Cardiac fibroblast (primary cell): ENCODE measurements at regions not wholly inside any gene's neighbourhood (a gene's known extent, or its start where the extent isn't known, plus 50 kb on each side); places are given as distances from the start of the nearest gene placed in this dataset.

Experiments
- DNase-seq, 2 donors: peaks; one replicate each; pipeline versions ENCODE4 v3.0.0 to v3.0.0-alpha.2; 2010; ENCODE audit warnings: low read depth in 2 of 2
- H3K4me3 ChIP-seq, 2 donors: replicated peaks in 1 of 2; 1 replicate in 1 of 2; 2 replicates in 1 of 2; pipeline ENCODE4 v1.5.1; 2011; ENCODE audit warnings: low read depth in 2 of 2, low read length in 2 of 2, mild to moderate bottlenecking in 2 of 2, moderate library complexity in 1 of 2
- TF ChIP-seq, protein P1 (sequence below): IDR thresholded peaks from one replicate; pipeline ENCODE4 v1.5.1; 2011; ENCODE audit warnings: low read depth, mild to moderate bottlenecking, low read length, inconsistent platforms

DNA sequence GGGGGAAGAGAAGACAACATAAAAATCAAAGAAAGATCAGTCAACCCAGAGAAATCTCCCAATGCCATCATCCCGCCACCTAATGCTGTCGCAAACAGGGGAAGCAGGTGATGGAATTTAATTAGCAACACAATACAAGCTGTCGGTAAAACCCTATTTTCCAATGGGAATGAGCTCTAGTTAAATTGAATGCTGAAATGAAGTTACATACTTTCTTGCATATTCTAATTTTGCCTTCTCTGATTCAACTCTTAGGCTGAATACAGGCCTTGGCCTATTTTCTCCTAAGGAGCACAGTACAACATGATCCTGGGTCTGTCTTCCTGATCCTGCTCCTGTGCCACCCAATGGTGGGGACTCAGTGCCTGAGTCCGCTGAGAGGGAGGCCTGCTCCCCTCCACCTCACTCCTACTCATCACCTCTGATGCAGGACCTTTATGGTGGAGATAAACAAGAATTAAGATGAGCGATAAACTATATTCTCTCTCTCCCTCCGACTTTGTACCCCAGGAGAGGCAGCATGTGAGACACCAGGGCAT lies 238.8 kb downstream of the GXYLT1 start:
- no peak overlapping the region for H3K4me3 ChIP-seq
- TF ChIP-seq, protein P1, sequence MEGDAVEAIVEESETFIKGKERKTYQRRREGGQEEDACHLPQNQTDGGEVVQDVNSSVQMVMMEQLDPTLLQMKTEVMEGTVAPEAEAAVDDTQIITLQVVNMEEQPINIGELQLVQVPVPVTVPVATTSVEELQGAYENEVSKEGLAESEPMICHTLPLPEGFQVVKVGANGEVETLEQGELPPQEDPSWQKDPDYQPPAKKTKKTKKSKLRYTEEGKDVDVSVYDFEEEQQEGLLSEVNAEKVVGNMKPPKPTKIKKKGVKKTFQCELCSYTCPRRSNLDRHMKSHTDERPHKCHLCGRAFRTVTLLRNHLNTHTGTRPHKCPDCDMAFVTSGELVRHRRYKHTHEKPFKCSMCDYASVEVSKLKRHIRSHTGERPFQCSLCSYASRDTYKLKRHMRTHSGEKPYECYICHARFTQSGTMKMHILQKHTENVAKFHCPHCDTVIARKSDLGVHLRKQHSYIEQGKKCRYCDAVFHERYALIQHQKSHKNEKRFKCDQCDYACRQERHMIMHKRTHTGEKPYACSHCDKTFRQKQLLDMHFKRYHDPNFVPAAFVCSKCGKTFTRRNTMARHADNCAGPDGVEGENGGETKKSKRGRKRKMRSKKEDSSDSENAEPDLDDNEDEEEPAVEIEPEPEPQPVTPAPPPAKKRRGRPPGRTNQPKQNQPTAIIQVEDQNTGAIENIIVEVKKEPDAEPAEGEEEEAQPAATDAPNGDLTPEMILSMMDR: no peak
- DNase-seq: no peak

DNA sequence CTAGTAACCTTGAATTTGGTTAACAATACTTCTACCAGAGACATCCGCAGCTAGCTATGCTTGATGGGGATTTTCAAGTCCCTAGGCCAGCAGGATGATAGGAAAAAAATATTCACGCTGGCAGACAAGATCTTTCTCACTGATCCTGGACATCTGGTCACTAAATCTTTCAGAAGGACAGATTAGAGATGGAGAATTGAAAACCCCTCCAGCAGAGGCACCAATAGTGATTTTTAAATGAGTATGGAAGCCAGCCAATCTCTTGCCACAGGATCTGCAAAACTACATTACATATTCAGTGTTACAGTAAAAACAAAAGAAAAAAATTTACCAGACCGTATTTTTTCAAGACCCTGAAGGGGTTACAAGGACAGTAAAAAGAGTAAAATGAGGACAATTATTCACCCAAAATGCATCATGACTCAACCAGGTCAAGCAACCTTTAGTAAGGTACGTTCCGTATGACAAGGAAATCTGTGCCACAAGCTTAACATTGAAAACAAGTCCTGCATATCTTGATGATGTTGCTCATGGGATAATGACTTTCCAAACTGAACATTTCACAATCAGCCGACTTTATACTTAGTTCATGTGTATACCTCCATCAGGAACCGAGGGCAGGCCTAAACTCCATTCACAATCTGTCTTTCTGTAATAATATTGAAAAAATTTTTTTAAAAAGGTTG lies 239.5 kb downstream of the GXYLT1 start:
- no peak for DNase-seq
- no peak overlapping the region for H3K4me3 ChIP-seq
- TF ChIP-seq, protein P1: no peak

DNA sequence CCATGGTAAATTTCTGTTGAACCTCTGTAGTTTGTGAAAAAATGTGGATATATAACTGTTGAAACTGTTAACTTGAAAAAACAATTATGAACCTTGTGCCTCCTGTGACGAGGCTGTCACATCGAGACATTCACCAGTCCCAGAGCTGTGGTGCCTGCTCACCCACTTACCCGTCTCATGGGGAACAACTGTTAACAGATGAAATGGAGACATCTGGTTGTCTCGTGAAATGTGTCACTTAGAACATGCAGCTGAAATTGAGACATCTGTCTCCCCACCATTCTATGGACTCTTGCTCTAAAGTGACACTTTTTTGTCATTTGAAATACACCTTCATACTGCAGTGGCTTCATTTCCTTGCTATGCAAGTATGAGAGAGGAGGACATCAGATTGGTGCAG lies 240.6 kb downstream of the GXYLT1 start:
- no peak overlapping the region for H3K4me3 ChIP-seq
- no peak for DNase-seq
- TF ChIP-seq, protein P1: no peak

DNA sequence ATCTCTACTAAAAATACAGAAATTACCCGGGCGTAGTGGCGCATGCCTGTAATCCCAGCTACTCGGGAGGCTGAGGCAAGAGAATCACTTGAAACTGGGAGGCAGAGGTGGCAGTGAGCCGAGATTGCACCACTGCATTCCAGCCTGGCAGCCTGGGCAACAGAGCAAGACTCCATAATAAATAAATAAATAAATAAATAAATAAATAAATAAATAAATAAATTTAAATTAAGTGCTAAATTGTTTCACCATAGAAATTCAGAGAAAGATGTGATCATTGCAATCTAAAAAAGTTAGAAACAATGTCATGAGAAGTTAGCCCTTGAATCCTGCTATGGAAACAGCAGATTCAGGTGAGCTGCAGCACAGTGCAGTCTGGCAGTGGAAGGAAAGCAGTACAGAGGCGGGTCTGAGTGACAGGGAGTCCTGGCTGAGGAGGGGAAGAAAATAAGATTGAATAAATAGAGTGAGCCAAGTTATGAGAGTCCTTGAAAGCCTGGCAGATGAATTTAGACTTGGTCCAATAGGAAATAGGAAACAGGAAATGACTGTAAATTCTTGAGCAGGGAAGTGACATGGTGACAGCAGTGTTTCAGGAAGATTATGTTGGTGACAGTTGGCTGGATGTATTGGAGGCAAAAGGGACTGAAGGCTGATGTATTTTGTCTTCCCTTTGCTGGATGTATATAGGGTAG lies 241.5 kb downstream of the GXYLT1 start:
- H3K4me3 ChIP-seq: no peak overlapping the region
- TF ChIP-seq, protein P1: no peak
- DNase-seq: no peak

DNA sequence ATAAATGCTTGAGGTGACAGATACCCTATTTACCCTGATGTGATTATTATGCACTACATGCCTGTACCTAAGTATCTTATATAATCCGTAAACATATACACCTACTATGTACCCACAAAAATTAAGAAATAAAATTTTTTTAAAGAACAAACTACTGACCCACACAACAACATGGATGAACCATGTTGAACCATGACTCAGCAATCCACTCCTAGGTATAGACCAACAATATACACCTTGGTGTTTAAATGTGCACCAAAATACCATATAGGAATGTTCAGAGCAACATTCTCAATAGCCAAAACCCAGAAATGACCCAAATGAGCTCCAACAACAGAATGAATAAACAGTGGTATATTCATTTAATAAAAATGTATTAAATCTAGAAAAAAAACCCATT lies 245.1 kb downstream of the GXYLT1 start:
- H3K4me3 ChIP-seq: no peak overlapping the region
- TF ChIP-seq, protein P1: no peak
- DNase-seq: no peak

DNA sequence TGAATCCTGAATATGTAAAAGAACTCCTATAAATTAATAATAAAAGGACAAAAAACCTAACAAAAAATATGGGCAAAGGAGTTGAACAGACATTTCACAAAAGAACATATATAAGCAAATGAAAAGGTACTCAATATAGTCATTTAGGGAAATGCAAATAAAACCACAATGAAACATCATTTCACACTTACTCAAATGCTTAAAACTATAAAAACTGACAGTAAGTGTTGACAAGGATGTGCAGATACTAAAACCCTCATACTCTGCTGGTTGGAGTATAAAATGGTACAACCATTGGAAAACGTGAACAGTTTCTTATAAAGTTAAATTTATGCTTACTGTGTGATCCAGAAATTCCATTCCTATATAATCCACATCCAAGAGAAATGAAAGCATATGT lies 247.1 kb downstream of the GXYLT1 start:
- TF ChIP-seq, protein P1: no peak
- H3K4me3 ChIP-seq: no peak overlapping the region
- DNase-seq: no peak
